NCI-H82 treated with DMSO at 0.1 percent for 48 hours (cell line): ENCODE measurements at regions not wholly inside any gene's neighbourhood (a gene's known extent, or its start where the extent isn't known, plus 50 kb on each side); places are given as distances from the start of the nearest gene placed in this dataset.
A peak's percentile ranks its signal among the peaks of the same experiment; 100 is the strongest.
"Not testable (repeated sequence)": the region's sequence is repeated elsewhere in the genome, so short reads cannot be mapped to it uniquely, and the experiment has no call there.

Experiments used
- DNase-seq: peaks from one replicate; lab custom pipeline; 2025; ENCODE audit not compliant: unreplicated experiment; lab: John Stamatoyannopoulos, UW

DNA sequence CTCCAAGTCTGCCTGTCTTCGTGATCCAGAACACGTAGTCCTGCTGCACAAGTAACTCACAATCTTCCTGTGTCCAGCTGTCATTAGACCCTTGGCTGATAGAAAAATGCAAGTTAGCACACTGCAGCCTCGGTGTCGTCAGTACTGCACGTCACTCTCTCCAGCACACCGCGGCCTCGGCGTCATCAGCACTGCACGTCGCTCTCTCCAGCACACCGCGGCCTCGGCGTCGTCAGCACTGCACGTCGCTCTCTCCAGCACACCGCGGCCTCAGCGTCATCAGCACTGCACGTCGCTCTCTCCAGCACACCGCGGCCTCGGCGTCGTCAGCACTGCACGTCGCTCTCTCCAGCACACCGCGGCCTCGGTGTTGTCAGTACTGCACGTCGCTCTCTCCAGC, 160.0 kb downstream of the FOXL1 start:
- DNase-seq: not testable (repeated sequence)

- DNase-seq: no peak
Measured at GRCh38 chr16:86739178-86739577, 160.8 kb downstream of the FOXL1 start.

DNA sequence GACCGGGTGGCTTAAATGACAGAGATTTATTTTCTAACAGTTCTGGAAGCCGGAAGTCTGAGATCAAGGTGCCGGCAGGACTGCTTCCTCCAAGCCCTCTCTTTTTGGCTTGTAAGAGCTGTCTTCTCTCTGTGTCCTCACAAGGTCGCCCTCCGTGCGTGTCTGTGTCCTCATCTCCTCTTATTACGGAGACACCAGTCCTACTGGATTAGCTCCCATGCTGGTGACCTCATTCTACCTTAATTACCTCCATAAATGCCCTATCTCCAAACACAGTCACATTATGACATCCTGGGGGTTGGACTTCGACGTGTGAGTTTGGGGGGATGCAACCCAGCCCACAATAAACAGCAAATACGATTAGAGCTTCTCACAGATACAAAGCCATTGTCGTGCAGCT, 161.5 kb downstream of the FOXL1 start:
- no peak for DNase-seq

- no peak for DNase-seq
Measured at GRCh38 chr16:86740298-86740697, 161.9 kb downstream of the FOXL1 start.

GRCh38 chr16:86740906-86741799, 162.8 kb downstream of the FOXL1 start:
- no peak for DNase-seq

DNA sequence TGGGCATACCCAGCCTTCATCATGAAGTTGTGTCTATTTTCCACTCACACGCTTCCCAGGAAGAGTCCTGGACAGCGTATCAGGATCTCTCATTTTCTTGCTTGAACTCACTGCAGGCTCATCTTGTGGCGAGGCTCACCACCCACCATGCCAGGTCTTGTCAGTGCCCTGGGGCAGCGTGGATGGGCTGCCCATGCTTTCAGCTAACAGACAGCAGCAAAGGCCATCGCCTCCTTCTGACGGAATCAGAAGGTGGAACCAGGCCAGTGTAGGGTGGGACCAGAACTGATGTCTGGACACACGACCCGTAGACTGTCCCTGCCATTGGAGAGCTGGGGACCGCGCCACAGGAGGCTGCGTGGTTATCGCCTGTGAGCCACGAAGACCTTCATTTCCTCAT, 169.4 kb downstream of the FOXL1 start:
- DNase-seq: no peak

- no peak for DNase-seq
Measured at GRCh38 chr16:86748652-86749051, 170.3 kb downstream of the FOXL1 start.

DNA sequence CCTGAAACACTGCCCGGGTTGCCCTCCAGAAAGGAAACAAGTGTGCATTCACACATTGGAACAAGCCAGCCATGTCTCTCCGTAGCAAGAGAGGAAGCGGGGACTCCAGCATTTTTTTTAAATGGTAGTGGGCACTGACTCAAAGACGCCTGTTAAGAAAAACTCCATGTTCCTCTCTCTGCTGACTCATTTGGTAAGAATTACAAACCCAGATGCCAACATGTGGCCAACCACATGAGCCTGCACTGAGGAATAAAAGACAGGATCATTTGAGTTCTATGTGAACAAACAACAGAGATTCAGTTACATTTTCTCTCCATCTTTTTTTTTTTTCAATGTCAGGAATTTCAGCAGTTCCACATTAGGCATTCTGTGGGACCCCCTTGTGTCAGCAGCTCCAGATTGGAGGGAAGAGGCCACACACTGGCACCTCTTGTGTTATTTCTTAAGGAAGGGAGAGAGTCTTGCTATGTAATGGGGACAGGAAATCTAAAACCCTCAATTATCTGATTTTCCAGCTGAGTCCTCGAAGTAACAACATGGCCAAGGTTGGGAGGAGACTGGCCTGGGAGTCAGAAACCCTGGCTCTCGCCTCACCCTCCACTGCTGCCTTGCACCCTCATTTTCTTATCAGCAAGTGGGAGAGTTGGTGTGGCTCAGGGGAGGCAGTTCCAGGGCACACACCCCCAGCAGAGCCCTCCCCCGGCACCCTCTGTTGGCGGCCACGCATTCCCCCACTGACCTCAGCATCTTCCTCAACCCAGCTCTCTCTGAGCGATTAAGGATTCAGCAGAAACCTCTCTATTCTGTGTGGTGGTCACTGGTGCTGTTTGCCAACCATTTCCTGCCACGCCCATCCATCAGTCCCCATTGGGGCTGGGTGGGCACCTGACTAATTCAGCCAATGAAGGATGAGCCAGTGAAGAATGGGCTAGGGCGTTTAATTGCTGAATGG, 173.0 kb downstream of the FOXL1 start:
- DNase-seq: no peak

GRCh38 chr16:86752582-86753175, 174.3 kb downstream of the FOXL1 start:
- no peak for DNase-seq

DNA sequence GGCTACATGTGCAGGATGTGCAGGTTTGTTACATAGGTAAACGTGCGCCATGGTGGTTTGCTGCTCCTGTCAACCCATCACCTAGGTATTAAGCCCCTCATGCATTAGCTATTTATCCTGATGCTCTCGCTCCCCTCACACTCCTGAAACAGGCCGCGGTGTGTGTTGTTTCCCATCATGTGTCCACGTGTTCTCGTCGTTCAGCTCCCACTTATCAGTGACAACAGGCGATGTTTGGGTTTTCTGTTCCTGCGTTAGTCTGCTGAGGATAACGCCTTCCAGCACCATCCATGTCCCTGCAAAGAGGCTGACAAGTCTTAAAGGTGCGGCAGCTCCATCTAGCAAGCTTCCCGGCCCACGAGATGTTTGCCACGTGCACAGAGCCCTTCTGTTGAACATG, 175.1 kb downstream of the FOXL1 start:
- DNase-seq: no peak

GRCh38 chr16:86755571-86756006, 177.2 kb downstream of the FOXL1 start:
- DNase-seq: no peak

DNA sequence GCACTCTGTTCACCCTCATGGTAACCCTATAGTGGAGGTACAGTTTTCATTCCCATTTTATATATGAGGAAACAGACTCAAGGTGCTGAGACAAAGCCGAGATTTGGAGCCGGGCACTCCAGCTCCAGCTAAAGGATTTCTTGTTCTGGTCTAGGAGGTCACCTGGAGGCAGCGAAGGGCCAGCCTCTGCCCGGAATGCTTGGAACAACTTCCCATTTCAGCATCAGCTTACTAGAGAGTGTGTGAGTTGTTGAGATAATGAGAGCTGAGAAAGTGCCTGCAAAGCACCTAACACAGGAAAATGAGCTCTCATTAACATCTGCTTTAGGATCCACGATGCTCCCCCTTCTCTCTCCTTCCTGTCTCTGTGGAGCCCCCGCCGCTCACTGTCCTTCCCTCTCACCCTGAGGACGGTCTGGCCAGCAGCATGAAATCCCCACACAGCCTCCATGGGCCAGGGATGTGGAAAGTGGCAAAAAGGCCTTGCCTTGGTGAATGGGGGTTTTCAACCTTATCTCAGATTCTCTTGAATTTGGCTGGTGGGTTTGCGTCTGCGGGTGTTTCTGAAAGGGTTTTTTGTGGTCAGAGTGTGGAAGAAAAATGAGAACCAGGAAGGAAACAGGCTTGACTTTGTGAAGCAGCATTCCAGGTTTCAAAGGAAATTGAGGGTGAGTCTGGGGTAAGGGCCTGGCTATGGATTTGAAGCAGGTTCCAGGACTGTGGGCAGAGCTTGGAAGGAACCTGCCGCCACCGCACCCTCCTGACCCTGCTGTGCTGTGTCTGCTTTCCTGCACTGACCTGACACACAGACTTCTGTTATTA, 178.7 kb downstream of the FOXL1 start:
- DNase-seq: no peak

GRCh38 chr16:86757704-86758040, 179.3 kb downstream of the FOXL1 start:
- no peak for DNase-seq

DNA sequence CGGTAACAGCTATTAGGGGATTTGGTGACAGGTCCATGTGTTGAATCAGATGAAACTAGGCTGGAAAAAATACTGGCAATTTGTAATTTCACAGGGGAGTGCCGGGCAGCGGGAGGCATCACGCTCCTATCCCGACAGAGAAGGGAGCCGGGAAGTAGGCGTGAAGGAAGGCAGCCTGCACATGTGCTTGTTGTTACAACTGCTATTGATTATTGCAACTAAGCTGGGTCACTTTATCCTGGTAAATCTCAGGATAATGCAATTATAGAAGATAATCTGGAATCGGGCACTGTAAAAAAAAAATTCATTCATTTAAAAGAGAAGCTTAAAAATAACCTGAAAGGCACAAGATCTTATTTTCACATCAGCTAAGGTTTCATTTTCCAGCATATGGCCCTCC, 180.6 kb downstream of the FOXL1 start:
- peak; percentile 18 for DNase-seq

DNA sequence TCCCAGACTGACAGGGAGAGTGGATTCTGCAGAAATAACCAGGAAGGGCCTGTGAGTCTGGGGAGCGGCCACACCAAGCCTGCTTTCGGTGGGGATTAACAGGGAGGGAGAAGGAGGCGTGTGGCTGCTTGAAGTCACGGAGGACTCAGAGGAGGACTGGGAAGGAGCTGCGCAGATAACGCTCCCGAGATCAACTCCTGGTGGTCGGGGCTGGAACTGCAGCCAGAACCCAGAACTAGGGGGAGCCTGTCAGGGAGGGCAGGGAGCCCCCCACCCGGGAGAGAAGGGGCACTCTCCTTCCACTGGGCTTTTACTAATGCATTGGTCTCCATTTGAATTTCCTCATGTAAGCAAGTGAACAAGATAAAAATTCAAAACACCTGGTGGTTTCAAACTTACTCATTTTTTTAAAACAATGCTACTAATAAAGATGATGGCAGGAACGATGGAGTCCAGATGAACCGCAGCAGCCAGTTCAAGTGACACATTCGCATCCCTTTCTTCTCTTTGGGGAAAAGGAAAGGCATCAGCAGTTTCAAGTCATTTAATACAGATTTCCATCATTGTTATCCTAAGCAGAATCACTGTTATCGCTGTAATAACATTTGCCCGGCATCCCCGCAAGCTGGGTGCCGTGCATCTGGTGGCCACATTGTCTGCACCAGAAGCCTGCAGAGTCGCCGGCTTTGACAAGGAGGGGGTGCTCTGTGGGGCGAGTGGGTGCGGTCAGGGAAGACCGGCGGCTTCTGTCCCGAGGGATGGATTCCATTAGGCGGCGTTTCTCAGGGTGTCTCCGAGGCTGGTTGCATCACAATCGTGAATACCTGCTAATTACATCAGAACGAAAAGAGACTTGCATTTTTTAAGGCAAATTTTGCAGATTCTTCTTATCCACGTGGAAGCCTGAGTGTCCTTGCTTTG, 183.0 kb downstream of the FOXL1 start:
- DNase-seq: no peak

GRCh38 chr16:86762095-86762494, 183.7 kb downstream of the FOXL1 start:
- no peak for DNase-seq

DNA sequence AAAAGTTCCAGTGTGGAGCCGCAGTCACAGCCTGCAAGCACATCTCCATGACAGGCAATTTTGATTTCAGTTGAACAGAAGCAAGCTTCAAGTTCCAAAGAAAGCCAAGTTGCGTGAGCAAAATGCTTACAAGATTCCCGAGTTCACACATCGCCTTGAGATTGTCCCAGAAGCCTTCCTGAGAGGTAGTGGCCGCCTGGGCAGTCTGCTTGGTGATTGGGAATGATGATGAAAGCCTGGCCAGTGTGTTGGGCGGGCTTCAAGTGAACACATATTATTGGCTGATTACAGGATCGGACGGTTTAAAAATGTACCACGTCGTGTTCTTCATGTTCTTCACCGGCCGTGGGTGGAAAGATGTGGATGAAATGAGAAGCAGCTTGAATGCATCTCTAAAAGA, 185.5 kb downstream of the FOXL1 start:
- no peak for DNase-seq

GRCh38 chr16:86764551-86764950, 186.2 kb downstream of the FOXL1 start:
- no peak for DNase-seq

DNA sequence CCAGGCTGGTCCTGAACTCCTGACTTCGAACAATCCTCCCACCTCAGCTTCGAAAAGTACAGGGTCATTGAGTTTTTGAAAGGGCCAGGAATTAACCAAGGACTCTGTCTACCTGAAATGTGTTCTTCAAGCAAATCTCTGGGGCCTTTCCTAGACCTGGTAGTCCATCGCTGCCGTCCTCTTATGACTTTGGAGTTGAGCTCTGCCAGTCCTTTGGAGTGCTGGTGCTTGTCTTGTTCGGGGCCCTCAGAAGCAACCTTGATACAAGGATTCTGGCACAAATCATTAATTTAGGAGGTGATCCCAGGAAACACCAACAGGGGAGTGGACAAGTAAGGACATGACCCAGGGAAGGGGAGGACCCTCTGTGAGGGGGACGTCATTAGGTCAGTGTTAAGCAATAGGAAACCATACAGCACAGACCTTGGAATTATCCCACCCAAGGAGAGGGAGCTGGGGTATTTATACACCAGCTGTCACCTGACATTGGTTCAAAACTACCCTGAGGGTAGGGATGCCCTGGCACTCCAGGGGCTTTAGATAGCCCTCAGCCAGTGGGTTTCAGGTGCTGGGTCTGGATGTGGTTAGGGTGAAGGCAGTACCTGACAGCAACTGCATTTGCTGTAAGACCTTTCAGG, 187.2 kb downstream of the FOXL1 start:
- DNase-seq: no peak
